GM23248 (cell line): ENCODE measurements at regions not wholly inside any gene's neighbourhood (a gene's known extent, or its start where the extent isn't known, plus 50 kb on each side); places are given as distances from the start of the nearest gene placed in this dataset.

Experiments
- DNase-seq: peaks from one replicate; pipeline ENCODE4 v3.0.0-alpha.2; 2015
- H2AFZ ChIP-seq: fragments of 200-600 bp; sonication (generic); 2 replicates; pipeline ENCODE4 v1.6.1; 2016; ENCODE audit warnings: antibody characterized with exemption
- H3F3A ChIP-seq: fragments of 200-600 bp; sonication (generic); 2 replicates; pipeline ENCODE4 v1.6.1; 2016; ENCODE audit warnings: mild to moderate bottlenecking, antibody characterized with exemption, mixed run types; ENCODE audit not compliant: insufficient read depth
- H3K27ac ChIP-seq: fragments of 200-600 bp; sonication (generic); 2 replicates; pipeline ENCODE4 v1.5.1; 2016; ENCODE audit warnings: mild to moderate bottlenecking
- H3K27me3 ChIP-seq: fragments of 200-600 bp; sonication (generic); replicated peaks from 2 replicates; pipeline ENCODE4 v1.6.1; 2016; ENCODE audit warnings: mild to moderate bottlenecking; ENCODE audit not compliant: insufficient read depth
- H3K36me3 ChIP-seq: fragments of 200-600 bp; sonication (generic); 2 replicates; pipeline ENCODE4 v1.6.1; 2016; ENCODE audit warnings: low read depth, mild to moderate bottlenecking
- H3K4me1 ChIP-seq: fragments of 200-600 bp; sonication (generic); 2 replicates; pipeline ENCODE4 v1.6.1; 2016; ENCODE audit warnings: mild to moderate bottlenecking; ENCODE audit not compliant: insufficient read depth
- H3K4me2 ChIP-seq: fragments of 200-600 bp; sonication (generic); one replicate; pipeline ENCODE4 v1.6.1; 2016; ENCODE audit warnings: mild to moderate bottlenecking; ENCODE audit not compliant: unreplicated experiment
- H3K4me3 ChIP-seq: fragments of 200-600 bp; sonication (generic); 2 replicates; pipeline ENCODE4 v1.5.1; 2016; ENCODE audit warnings: mild to moderate bottlenecking
- H3K79me2 ChIP-seq: fragments of 200-600 bp; sonication (generic); 2 replicates; pipeline ENCODE4 v1.6.1; 2016; ENCODE audit warnings: mild to moderate bottlenecking; ENCODE audit not compliant: insufficient read depth
- H3K9ac ChIP-seq: fragments of 200-600 bp; sonication (generic); 2 replicates; pipeline ENCODE4 v1.6.1; 2016; ENCODE audit warnings: mild to moderate bottlenecking
- H3K9me2 ChIP-seq: fragments of 200-600 bp; sonication (generic); 2 replicates; pipeline ENCODE4 v1.6.1; 2016; ENCODE audit warnings: mixed run types, mild to moderate bottlenecking, moderate library complexity; ENCODE audit not compliant: insufficient read depth
- H3K9me3 ChIP-seq: fragments of 200-600 bp; sonication (generic); one replicate; pipeline ENCODE4 v1.6.1; 2017; ENCODE audit warnings: low read depth
- H4K20me1 ChIP-seq: fragments of 200-600 bp; sonication (generic); 2 replicates; pipeline ENCODE4 v1.6.0; 2016; ENCODE audit not compliant: insufficient read depth
- EZH2 ChIP-seq: fragments of 200-600 bp; sonication (generic); IDR thresholded peaks from 2 replicates; pipeline ENCODE4 v1.6.1; 2018; ENCODE audit warnings: antibody characterized with exemption, mild to moderate bottlenecking; ENCODE audit not compliant: insufficient read depth, poor library complexity, severe bottlenecking
- EZH2phosphoT487 ChIP-seq: fragments of 200-600 bp; sonication (generic); IDR thresholded peaks from 2 replicates; pipeline ENCODE4 v1.6.1; 2018; ENCODE audit warnings: antibody characterized with exemption, moderate library complexity, mild to moderate bottlenecking, low read depth; ENCODE audit not compliant: insufficient read depth
- WGBS, 2 experiments: methylation state at CpG; one replicate each; pipeline ENCODE4 v1.1.6; 2015 to 2017; ENCODE audit warnings: low lambda C conversion rate in 2 of 2, low coverage in 1 of 2; ENCODE audit errors: missing lambda C conversion rate in 2 of 2; 5-methylcytosine and 5-hydroxymethylcytosine counted together
- in situ Hi-C: fragments of 300-500 bp; cut with MboI; formaldehyde crosslinking; loops from 2 replicates; pipeline ENCODE4 v1.15.0; 2020

GRCh38 chr9:108217431-108218349 lies 638.1 kb downstream of the ACTL7B start:
- Histone ChIP-seq H3K4me2 (no peak overlapping the region), H3K36me3 (no peaks in the 10 kb centered on the region), H3K4me3 (no peak overlapping the region), H3K27me3 (no peaks in the 10 kb centered on the region), H4K20me1 (no peaks in the 10 kb centered on the region), H3K9me3 (no peaks in the 10 kb centered on the region), H3K9ac (no peak overlapping the region), H2AFZ (no peak overlapping the region), H3K79me2 (no peaks in the 10 kb centered on the region), H3K27ac (no peak overlapping the region), H3K9me2 (no peaks in the 10 kb centered on the region), H3F3A (no peaks in the 10 kb centered on the region), H3K4me1 (no peaks in the 10 kb centered on the region)
- in situ Hi-C loops: no loop called here
- WGBS, 2 experiments: 78 to 81% methylated on average over 12 of the region's 12 CpGs
- no peak for DNase-seq
- TF ChIP-seq EZH2 (no peak), EZH2phosphoT487 (no peak)

DNA sequence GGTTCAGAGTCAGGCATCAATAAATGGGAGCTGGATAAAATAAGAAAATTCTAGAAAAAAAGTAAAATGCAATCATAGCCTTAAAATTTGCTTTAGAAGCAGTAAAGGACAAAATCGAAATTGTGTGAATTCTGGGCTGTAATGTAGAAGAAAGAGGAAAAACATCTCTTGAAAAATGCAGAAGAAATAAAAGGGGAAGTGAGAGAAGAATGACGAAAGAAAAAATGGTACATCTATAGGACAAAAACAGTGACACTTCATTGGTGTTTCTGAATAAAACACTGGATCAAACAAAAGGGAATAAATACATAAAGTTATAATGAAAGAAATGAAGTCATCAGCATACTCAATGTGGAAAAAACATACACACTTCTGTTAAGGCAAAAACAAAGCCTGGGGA lies 642.3 kb downstream of the ACTL7B start:
- Histone ChIP-seq H2AFZ (no peak overlapping the region), H4K20me1 (no peaks in the 10 kb centered on the region), H3K36me3 (no peaks in the 10 kb centered on the region), H3K27ac (no peak overlapping the region), H3K9me3 (no peaks in the 10 kb centered on the region), H3K4me3 (no peak overlapping the region), H3K4me1 (no peaks in the 10 kb centered on the region), H3K9ac (no peak overlapping the region), H3K9me2 (no peaks in the 10 kb centered on the region), H3K79me2 (no peaks in the 10 kb centered on the region), H3K4me2 (no peak overlapping the region), H3F3A (no peaks in the 10 kb centered on the region), H3K27me3 (no peaks in the 10 kb centered on the region)
- 68 to 74% methylated on average over 2 of the region's 2 CpGs for WGBS, 2 experiments
- in situ Hi-C loops: no loop called here
- no peak for DNase-seq
- TF ChIP-seq EZH2 (no peak), EZH2phosphoT487 (no peak)

GRCh38 chr9:108212184-108212583 lies 643.6 kb downstream of the ACTL7B start:
- in situ Hi-C loops: no loop called here
- Histone ChIP-seq H3K27ac (no peak overlapping the region), H3K4me3 (no peak overlapping the region), H3K36me3 (no peaks in the 10 kb centered on the region), H3K27me3 (no peaks in the 10 kb centered on the region), H3K9ac (no peak overlapping the region), H3K9me3 (no peaks in the 10 kb centered on the region), H3F3A (peaks cover 7% of the 10 kb centered on the region; the same call in 1 of the 2 replicates), H3K9me2 (no peaks in the 10 kb centered on the region), H3K79me2 (no peaks in the 10 kb centered on the region), H3K4me2 (no peak overlapping the region), H2AFZ (no peak overlapping the region), H4K20me1 (no peaks in the 10 kb centered on the region), H3K4me1 (peaks cover 12% of the 10 kb centered on the region)
- WGBS, 2 experiments: 63% methylated on average over 4 of the region's 4 CpGs
- TF ChIP-seq EZH2phosphoT487 (no peak), EZH2 (no peak)
- DNase-seq: no peak

DNA sequence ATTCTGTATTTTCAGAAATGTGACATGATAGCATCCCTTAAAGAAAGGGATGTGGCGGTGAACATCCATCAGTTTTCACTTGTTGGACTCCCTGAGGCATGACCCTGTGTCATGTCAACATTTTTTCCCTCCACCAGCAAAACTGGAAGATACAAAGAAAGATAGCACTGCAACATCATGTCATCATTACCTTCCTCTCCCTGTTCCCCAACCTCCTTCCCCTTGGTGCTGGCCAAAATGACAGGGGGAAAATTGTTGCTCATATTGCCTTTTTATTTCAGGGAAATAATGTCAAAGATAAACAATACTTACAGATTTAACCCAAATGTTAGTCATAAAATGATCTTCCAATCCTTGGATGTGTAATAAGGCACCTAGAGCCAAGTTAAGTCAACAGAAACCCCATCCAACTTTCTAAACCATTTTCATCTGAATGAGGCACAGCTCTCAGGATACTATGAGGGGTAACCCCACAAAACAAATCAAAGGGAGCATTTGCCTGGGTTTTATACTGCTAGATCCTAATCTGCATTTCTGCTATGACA lies 644.3 kb downstream of the ACTL7B start:
- Histone ChIP-seq H3K79me2 (no peaks in the 10 kb centered on the region), H3K36me3 (no peaks in the 10 kb centered on the region), H3F3A (peaks cover 7% of the 10 kb centered on the region; the same call in 1 of the 2 replicates), H3K27ac (no peak overlapping the region), H3K9me2 (no peaks in the 10 kb centered on the region), H3K4me2 (no peak overlapping the region), H3K4me1 (peaks cover 12% of the 10 kb centered on the region), H2AFZ (no peak overlapping the region), H3K9ac (no peak overlapping the region), H3K4me3 (no peak overlapping the region), H4K20me1 (no peaks in the 10 kb centered on the region), H3K27me3 (no peaks in the 10 kb centered on the region), H3K9me3 (no peaks in the 10 kb centered on the region)
- WGBS, 2 experiments: 97 to 100% methylated on average over 1 of the region's 1 CpG
- no peak for TF ChIP-seq EZH2
- TF ChIP-seq EZH2phosphoT487: no peak
- DNase-seq: no peak
- in situ Hi-C loops: no loop called here
